Inflammatory macrophage treated with lipopolysaccharide for 1 hour (primary cell): ENCODE measurements at regions not wholly inside any gene's neighbourhood (a gene's known extent, or its start where the extent isn't known, plus 50 kb on each side); places are given as distances from the start of the nearest gene placed in this dataset.

Experiments
- DNase-seq, 2 donors: peaks; one replicate each; pipeline ENCODE4 v3.0.0-alpha.2; 2020 to 2022

DNA sequence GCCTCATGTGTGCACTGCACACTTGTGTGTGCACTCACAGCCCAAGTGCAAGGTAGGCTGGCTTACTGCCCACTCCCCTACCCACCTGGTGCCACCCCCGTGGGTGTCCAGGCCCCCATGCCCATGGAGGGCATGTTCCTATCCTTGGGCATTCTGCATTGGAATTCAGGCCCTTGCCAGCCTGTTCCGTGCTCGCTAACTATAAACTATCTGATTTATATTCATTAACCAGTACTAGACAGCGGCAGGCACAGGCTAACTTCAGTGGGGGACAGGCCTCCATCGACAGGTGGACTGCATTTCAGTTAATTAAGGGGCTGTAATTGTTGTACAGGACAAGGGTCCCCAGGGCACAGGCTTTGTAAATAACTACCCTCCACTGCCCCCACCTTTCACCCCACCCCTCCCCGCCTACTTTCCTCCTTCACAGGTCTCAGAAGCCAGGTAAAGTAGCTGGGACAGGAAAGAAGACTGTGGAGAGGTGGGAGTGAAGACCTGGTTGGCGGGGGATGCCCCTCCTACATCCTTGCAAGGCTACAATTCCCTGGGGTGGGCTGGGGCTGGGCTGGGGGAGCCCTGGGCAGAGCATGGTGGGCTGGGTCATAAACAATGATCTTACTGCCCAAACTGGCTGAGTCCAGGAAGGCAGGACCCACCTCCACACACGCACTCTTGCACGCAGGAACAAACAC lies 119.0 kb upstream of the LHX1 start:
- DNase-seq: no peak

GRCh38 chr17:36823850-36824677 lies 113.2 kb upstream of the LHX1 start:
- DNase-seq: no peak

DNA sequence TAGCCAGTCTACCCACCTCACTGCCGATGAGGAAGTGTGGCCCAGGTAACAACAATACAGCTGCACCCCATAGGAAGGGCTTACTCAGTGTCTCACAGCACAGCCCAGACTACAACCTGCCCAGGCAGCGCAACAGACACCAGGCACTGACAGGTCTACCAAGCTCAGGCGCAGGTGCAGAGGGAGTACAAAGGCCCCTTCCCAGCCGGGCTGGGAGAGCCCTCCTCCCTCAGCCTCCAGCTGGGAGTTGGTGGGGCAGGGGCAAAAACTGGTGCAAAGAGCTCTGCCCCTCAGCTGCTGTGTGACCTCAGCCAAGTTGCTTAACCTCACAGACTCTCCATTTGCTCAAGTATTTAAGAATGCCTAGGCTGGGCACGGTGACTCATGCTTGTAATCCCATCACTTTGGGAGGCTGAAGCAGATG lies 112.6 kb upstream of the LHX1 start:
- no peak for DNase-seq

- DNase-seq: no peak
Measured at GRCh38 chr17:36825113-36825512, 112.2 kb upstream of the LHX1 start.

GRCh38 chr17:36825521-36825920 lies 111.8 kb upstream of the LHX1 start:
- DNase-seq: no peak

GRCh38 chr17:36825951-36826350 lies 111.3 kb upstream of the LHX1 start:
- DNase-seq: no peak

DNA sequence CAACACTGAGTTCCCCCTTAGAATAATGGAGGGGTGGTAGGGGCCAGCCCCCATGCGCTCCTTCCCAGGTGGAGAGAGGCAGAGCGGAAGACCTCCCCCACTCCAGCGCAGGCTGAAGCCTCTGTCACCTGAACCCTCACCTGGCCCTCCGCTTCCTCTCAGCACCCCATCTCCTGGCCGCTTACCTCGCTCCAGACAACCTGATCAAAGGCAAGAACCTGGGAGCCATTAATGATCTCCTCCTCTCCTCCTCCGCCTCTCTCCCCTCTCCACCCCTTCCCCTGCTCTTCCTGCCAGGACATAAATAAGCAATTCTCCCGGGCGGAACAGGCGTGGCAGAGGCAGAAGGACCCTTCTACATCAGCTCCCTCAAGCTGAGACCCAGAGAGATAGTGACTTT lies 110.2 kb upstream of the LHX1 start:
- no peak for DNase-seq

GRCh38 chr17:36829676-36830075 lies 107.6 kb upstream of the LHX1 start:
- DNase-seq: no peak

GRCh38 chr17:36833279-36833678 lies 104.0 kb upstream of the LHX1 start:
- DNase-seq: no peak

DNA sequence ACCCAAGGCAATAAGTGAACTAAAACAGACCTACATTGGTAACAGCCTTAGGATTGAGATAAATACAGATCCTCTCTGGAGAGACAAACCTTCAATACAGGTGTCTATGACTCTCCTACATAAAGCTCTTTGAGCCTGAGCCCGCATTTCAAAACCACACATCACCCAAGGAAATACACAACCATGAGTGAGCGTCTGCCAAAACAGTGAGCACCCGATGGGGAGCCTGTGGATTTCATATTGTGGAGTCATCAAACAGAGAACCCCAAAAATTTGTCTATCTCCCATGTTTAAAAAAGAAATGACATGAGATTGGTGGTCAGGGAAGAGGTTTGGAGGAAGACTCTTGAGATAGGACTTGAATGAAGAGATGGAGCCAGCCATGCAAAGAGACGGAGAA lies 102.2 kb upstream of the LHX1 start:
- DNase-seq: no peak

GRCh38 chr17:36837195-36837938 lies 99.9 kb upstream of the LHX1 start:
- DNase-seq: no peak

DNA sequence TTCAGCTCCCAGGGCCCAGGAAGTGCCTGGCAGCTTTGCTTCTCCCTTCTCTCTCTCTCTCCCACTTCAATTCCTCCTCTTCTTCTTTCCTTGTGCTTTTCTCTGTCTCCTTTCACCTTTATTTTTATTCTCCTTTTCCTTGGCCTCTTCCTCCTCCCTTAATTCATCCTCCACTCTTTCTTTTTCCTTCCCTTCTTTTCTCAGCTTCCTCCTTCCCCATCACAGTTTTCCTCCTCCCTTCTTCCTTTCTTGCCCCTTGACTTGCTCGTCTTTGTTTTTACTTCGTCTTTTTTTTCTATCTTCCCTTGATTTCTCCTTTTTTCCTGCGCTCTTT lies 99.4 kb upstream of the LHX1 start:
- no peak for DNase-seq

- no peak for DNase-seq
Measured at GRCh38 chr17:36839256-36839655, 98.0 kb upstream of the LHX1 start.

DNA sequence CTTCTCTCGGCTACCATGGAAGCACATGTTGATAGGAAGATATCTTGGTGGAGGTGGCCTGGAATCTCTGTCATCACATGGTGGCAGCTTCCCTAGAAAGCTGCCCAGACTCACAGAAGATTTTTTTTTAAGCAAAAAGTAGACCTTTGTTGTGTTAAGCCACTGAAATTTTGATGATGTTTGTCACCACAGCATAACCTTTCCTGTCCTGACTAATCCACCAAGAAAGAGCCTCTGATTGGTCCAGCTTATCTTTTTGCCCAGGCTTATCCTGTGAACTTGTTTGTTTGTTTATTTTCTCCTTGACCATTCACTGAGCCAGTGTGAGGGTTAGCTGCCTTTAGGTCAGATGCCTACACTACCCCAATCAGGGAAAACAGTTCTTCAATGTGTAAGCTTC lies 96.5 kb upstream of the LHX1 start:
- no peak for DNase-seq

GRCh38 chr17:36842231-36842819 lies 95.0 kb upstream of the LHX1 start:
- no peak for DNase-seq

GRCh38 chr17:36842963-36843558 lies 94.2 kb upstream of the LHX1 start:
- DNase-seq: no peak

- no peak for DNase-seq
Measured at GRCh38 chr17:36844013-36844412, 93.3 kb upstream of the LHX1 start.

DNA sequence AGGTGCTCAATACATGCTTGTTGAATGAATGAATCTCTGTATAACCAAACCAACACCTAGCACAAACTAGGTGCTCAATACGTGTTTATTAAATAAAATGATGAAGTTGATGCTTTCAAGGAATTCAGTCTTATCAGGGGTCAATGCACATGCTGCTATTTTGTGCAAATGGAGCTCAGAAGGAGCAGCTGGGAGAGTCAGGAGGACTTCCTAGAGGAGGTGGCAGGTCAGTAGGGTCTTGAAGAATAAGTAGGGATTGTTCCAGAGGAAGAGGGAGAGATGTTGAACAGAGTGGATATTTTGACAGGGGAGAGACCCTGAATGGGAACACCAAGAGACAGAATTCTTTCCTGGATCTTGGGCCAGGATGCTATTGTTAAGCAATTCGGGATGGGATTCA lies 92.7 kb upstream of the LHX1 start:
- DNase-seq: no peak

GRCh38 chr17:36845916-36846315 lies 91.4 kb upstream of the LHX1 start:
- no peak for DNase-seq

- DNase-seq: no peak
Measured at GRCh38 chr17:36846410-36847292, 90.6 kb upstream of the LHX1 start.

DNA sequence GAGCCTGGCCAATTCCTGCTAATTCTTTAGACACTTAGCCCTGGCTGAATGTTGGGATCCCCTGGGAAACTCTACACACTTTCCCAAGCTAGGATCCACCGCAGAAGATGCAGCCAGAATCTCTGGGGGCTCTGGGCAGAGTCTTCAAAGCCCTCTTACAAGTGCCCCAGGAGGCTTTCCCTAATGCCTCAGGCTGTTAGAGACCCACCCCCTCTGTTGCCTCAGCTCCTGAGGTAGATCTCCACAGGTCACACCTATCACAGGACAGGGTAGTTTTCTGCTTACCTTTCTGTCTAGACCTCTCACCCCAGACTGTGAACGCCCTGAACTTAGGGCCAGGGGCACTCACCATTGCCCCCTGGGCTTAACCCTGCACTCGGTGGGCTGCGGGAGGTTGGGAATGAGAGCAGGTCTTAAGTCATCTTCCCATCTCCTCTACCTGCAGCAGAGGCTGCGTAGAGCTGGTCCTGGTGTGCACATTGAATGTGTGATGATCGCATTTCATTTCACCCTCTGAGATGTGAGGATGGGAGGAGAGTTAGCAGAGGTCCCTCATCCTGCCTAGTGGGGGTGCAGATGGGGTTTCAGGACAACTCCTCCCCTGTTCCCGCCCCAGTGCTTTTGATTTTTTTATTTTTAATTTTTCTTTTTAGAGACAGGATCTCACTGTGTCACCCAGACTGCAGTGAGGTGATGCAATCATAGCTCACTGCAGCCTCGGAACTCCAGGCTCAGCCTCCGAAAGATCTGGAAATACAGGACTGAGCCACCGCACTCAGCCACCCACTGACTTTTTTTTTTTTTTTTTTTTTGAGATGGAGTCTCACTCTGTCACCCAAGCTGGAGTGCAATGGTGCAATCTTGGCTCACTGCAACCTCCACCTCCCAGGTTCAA lies 89.0 kb upstream of the LHX1 start:
- DNase-seq: no peak
